ENCODE measurements at regions not wholly inside any gene's neighbourhood (a gene's known extent, or its start where the extent isn't known, plus 50 kb on each side); places are given as distances from the start of the nearest gene placed in this dataset.

GRCh38 chr1:30639881-30640452 lies 83.4 kb downstream of the MATN1 start:
- intact Hi-C loops (cut with DNase I; ENCODE audit: low total_unique reads) = no loop called here

GRCh38 chr1:30638811-30639210 lies 84.6 kb downstream of the MATN1 start:
- Histone ChIP-seq H3K4me1 (no peaks in the 10 kb centered on the region), H3K9me3 (no peaks in the 10 kb centered on the region), H3K27me3 (peaks cover 0 to 38% of the 10 kb centered on the region in 2 donors), H3K27ac (no peak overlapping the region), H3K4me3 (no peak overlapping the region), H3K36me3 (no peaks in the 10 kb centered on the region)
- DNase-seq = no peak
- TF ChIP-seq CTCF (IDR thresholded peaks at IDR 0.05) = no peak
- intact Hi-C loops (cut with DNase I; ENCODE audit: low total_unique reads) = no loop called here

More at GRCh38 chr1:30639881-30640452, 83.4 kb downstream of the MATN1 start:
- no peaks in the 10 kb centered on the region for H3K9me3 ChIP-seq
- no peak overlapping the region for H3K27ac ChIP-seq
- H3K4me3 ChIP-seq = no peak overlapping the region
- peaks cover 0 to 38% of the 10 kb centered on the region in 2 donors for H3K27me3 ChIP-seq
- DNase-seq = no peak
- H3K36me3 ChIP-seq = no peaks in the 10 kb centered on the region
- no peak for TF ChIP-seq CTCF (IDR thresholded peaks at IDR 0.05)
- H3K4me1 ChIP-seq = no peaks in the 10 kb centered on the region

GRCh38 chr1:30638086-30638485 lies 85.3 kb downstream of the MATN1 start:
- H3K27ac ChIP-seq = no peak overlapping the region
- intact Hi-C loops (cut with DNase I; ENCODE audit: low total_unique reads) = no loop called here
- no peak overlapping the region for H3K4me3 ChIP-seq
- H3K27me3 ChIP-seq = peaks cover 0 to 35% of the 10 kb centered on the region in 2 donors
- TF ChIP-seq CTCF (IDR thresholded peaks at IDR 0.05) = no peak
- no peaks in the 10 kb centered on the region for H3K4me1 ChIP-seq
- no peak for DNase-seq
- H3K36me3 ChIP-seq = no peaks in the 10 kb centered on the region
- no peaks in the 10 kb centered on the region for H3K9me3 ChIP-seq

- no peak overlapping the region for H3K27ac ChIP-seq
- no peaks in the 10 kb centered on the region for H3K9me3 ChIP-seq
- no peak for DNase-seq
- H3K4me1 ChIP-seq = no peaks in the 10 kb centered on the region
- no peak for TF ChIP-seq CTCF (IDR thresholded peaks at IDR 0.05)
- H3K36me3 ChIP-seq = no peaks in the 10 kb centered on the region
- no peak overlapping the region for H3K4me3 ChIP-seq
- intact Hi-C loops (cut with DNase I; ENCODE audit: low total_unique reads) = no loop called here
- peaks cover 0 to 35% of the 10 kb centered on the region in 2 donors for H3K27me3 ChIP-seq
Measured at GRCh38 chr1:30637183-30637980, 86.0 kb downstream of the MATN1 start.

- H3K27me3 ChIP-seq = peaks cover 0 to 36% of the 10 kb centered on the region in 2 donors
- H3K9me3 ChIP-seq = no peaks in the 10 kb centered on the region
- intact Hi-C loops (cut with DNase I; ENCODE audit: low total_unique reads) = no loop called here
- TF ChIP-seq CTCF (IDR thresholded peaks at IDR 0.05) = no peak
- no peaks in the 10 kb centered on the region for H3K36me3 ChIP-seq
- DNase-seq = no peak
- no peak overlapping the region for H3K27ac ChIP-seq
- no peaks in the 10 kb centered on the region for H3K4me1 ChIP-seq
- H3K4me3 ChIP-seq = no peak overlapping the region
Measured at GRCh38 chr1:30636621-30637020, 86.8 kb downstream of the MATN1 start.

All from tibial artery (tissue), 4 donors.